Fibroblast of lung (primary cell): ENCODE measurements at regions not wholly inside any gene's neighbourhood (a gene's known extent, or its start where the extent isn't known, plus 50 kb on each side); places are given as distances from the start of the nearest gene placed in this dataset.

ENCODE experiments used
- DNase-seq, 2 donors: peaks; one replicate each; pipeline versions ENCODE4 v3.0.0 to v3.0.0-alpha.2; 2010; ENCODE audit warnings: low read depth in 2 of 2
- H2AFZ ChIP-seq: 2 replicates; pipeline ENCODE4 v1.5.1; 2012; ENCODE audit warnings: low read length, control low read depth, inconsistent platforms
- H3K27ac ChIP-seq: 2 replicates; pipeline ENCODE4 v1.5.1; 2011; ENCODE audit warnings: low read length, control low read depth; ENCODE audit not compliant: insufficient read depth
- H3K27me3 ChIP-seq: 2 replicates; pipeline ENCODE4 v1.5.1; 2011; ENCODE audit warnings: mild to moderate bottlenecking, low read length; ENCODE audit not compliant: control insufficient read depth, insufficient read depth
- H3K36me3 ChIP-seq: 2 replicates; pipeline ENCODE4 v1.5.1; 2011; ENCODE audit warnings: low read length; ENCODE audit not compliant: control insufficient read depth, insufficient read depth
- H3K4me1 ChIP-seq: 2 replicates; pipeline ENCODE4 v1.5.1; 2011; ENCODE audit warnings: low read length; ENCODE audit not compliant: control insufficient read depth, insufficient read depth; ENCODE audit errors: extremely low read depth
- H3K4me2 ChIP-seq: 2 replicates; pipeline ENCODE4 v1.5.1; 2011; ENCODE audit warnings: low read length, control low read depth; ENCODE audit not compliant: insufficient read depth; ENCODE audit errors: extremely low read depth
- H3K4me3 ChIP-seq, 4 experiments: fragments of 200-600 bp in 1 of 4; sonication (generic) in 1 of 4; replicated peaks in 1 of 4; 2 replicates each; pipeline ENCODE4 v1.5.1; 2011 to 2016; ENCODE audit warnings: low read length in 4 of 4, low read depth in 3 of 4, mild to moderate bottlenecking in 3 of 4, control low read depth in 2 of 4, inconsistent platforms in 1 of 4, mixed read lengths in 1 of 4; ENCODE audit not compliant: insufficient read depth in 1 of 4; ENCODE audit errors: control extremely low read depth in 1 of 4
- H3K79me2 ChIP-seq: 2 replicates; pipeline ENCODE4 v1.5.1; 2012; ENCODE audit warnings: mild to moderate bottlenecking, low read length, inconsistent platforms; ENCODE audit not compliant: control insufficient read depth, insufficient read depth
- H3K9ac ChIP-seq: 2 replicates; pipeline ENCODE4 v1.5.1; 2011; ENCODE audit warnings: mild to moderate bottlenecking, low read length, control low read depth; ENCODE audit not compliant: insufficient read depth
- H3K9me3 ChIP-seq: 2 replicates; pipeline ENCODE4 v1.5.1; 2012; ENCODE audit warnings: low read depth, low read length; ENCODE audit not compliant: control insufficient read depth, insufficient read depth
- H4K20me1 ChIP-seq: 2 replicates; pipeline ENCODE4 v1.5.1; 2011; ENCODE audit warnings: low read length; ENCODE audit not compliant: control insufficient read depth, insufficient read depth; ENCODE audit errors: extremely low read depth
- EZH2 ChIP-seq: IDR thresholded peaks from 2 replicates; pipeline ENCODE4 v1.5.1; 2012; ENCODE audit warnings: low read length, control low read depth, mild to moderate bottlenecking; ENCODE audit errors: missing control alignments
- TF ChIP-seq, protein P1 (sequence below), 2 donors: IDR thresholded peaks in 1 of 2; conservative IDR thresholded peaks in 1 of 2; 1 replicate in 1 of 2; 2 replicates in 1 of 2; pipeline ENCODE4 v1.5.1; 2011 to 2012; ENCODE audit warnings: low read length in 2 of 2, control low read depth in 1 of 2, inconsistent platforms in 1 of 2, low read depth in 1 of 2, mild to moderate bottlenecking in 1 of 2

DNA sequence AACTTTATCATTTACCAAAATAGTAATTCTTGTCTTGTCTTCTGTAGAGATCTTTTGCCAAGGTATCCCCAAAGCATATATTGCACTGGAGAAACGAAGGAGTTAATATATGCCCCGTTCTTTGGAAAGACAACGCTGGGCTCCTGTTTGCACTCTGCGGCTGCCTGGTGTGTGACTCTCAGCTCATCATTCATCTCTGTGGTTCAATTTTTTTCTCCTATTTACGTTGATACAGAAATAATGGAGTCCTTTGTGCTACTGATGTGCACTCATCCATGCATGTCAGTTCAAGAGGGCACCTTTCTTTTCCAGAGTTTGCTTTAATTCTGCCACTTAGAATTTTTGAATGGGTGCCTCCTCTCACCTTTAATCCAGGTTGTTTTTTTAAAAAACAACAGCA lies 655.5 kb downstream of the DCDC2C start:
- no peaks in the 10 kb centered on the region for H3K9me3 ChIP-seq
- no peak overlapping the region for H3K27ac ChIP-seq
- no peaks in the 10 kb centered on the region for H4K20me1 ChIP-seq
- H3K4me1 ChIP-seq = no peaks in the 10 kb centered on the region
- no peak overlapping the region for H3K4me3 ChIP-seq
- no peaks in the 10 kb centered on the region for H3K79me2 ChIP-seq
- H2AFZ ChIP-seq = no peak overlapping the region
- H3K36me3 ChIP-seq = no peaks in the 10 kb centered on the region
- TF ChIP-seq, protein P1, sequence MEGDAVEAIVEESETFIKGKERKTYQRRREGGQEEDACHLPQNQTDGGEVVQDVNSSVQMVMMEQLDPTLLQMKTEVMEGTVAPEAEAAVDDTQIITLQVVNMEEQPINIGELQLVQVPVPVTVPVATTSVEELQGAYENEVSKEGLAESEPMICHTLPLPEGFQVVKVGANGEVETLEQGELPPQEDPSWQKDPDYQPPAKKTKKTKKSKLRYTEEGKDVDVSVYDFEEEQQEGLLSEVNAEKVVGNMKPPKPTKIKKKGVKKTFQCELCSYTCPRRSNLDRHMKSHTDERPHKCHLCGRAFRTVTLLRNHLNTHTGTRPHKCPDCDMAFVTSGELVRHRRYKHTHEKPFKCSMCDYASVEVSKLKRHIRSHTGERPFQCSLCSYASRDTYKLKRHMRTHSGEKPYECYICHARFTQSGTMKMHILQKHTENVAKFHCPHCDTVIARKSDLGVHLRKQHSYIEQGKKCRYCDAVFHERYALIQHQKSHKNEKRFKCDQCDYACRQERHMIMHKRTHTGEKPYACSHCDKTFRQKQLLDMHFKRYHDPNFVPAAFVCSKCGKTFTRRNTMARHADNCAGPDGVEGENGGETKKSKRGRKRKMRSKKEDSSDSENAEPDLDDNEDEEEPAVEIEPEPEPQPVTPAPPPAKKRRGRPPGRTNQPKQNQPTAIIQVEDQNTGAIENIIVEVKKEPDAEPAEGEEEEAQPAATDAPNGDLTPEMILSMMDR (conservative IDR thresholded peaks at IDR 0.05 in 1 of 2, IDR thresholded peaks at IDR 0.05 in 1 of 2; ENCODE audit: low read depth in 1 of 2, low read length in 2 of 2) = no peak
- no peak for TF ChIP-seq EZH2
- H3K27me3 ChIP-seq = no peaks in the 10 kb centered on the region
- no peak overlapping the region for H3K9ac ChIP-seq
- no peak overlapping the region for H3K4me2 ChIP-seq
- DNase-seq = no peak

DNA sequence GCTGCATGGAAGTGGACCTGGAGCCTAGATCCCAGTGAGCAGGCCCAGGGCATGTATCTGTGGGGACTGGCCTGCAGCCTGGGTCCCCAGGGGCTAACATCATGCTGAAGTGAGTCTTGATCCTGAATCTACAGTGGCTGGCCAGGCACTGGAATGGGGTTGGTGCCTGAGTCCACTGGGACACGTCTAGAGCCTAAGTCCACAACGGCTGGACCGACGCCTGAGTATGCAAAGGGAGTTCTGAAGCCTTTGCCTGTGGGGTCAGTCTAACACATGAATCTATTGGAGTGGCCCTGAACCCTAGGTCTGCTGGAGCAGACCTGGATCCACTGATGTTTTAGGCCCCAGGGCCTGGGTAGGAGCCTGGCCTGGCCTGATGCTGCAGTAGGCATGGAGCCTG lies 665.5 kb downstream of the DCDC2C start:
- H3K36me3 ChIP-seq = no peaks in the 10 kb centered on the region
- no peaks in the 10 kb centered on the region for H3K9me3 ChIP-seq
- H2AFZ ChIP-seq = no peak overlapping the region
- no peak overlapping the region for H3K4me2 ChIP-seq
- no peak overlapping the region for H3K9ac ChIP-seq
- TF ChIP-seq EZH2 = no peak
- TF ChIP-seq, protein P1 (conservative IDR thresholded peaks at IDR 0.05 in 1 of 2, IDR thresholded peaks at IDR 0.05 in 1 of 2; ENCODE audit: low read depth in 1 of 2, low read length in 2 of 2) = no peak
- no peaks in the 10 kb centered on the region for H3K79me2 ChIP-seq
- no peak overlapping the region for H3K4me3 ChIP-seq
- DNase-seq = no peak
- H3K4me1 ChIP-seq = no peaks in the 10 kb centered on the region
- H3K27me3 ChIP-seq = no peaks in the 10 kb centered on the region
- H3K27ac ChIP-seq = no peak overlapping the region
- H4K20me1 ChIP-seq = no peaks in the 10 kb centered on the region

DNA sequence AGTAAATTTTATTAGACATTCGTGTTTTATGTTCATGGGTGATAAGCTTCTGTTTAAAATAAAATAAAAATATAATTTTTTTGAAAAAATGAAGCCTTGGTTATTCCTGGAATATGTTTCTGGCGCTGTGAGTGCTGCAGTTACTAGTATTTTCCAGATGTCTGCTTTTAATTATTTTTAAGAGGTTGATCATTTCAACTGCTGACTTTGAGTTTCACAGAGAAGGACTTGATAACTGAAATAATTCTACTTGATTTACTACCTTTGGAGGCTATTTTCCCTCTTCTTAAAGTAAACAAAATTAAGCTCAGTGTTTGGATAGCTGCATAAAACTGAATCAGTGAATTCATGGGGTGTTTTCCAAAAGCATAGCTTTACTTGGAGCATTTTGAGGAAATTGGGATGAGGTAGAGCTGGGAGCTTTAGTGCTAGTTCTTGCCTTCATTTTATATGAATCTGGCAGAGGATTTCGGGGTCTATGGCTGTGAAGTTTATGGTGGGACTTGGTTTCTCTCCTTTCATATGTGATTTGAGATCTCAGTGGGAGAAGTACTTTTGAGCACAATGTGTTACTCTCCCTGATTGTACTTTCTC lies 666.5 kb downstream of the DCDC2C start:
- Histone ChIP-seq H3K4me2 (no peak overlapping the region), H3K4me1 (no peaks in the 10 kb centered on the region), H3K4me3 (no peak overlapping the region), H3K79me2 (no peaks in the 10 kb centered on the region), H3K9ac (no peak overlapping the region), H3K9me3 (no peaks in the 10 kb centered on the region), H3K27me3 (no peaks in the 10 kb centered on the region), H4K20me1 (no peaks in the 10 kb centered on the region), H3K36me3 (no peaks in the 10 kb centered on the region), H2AFZ (no peak overlapping the region), H3K27ac (no peak overlapping the region)
- TF ChIP-seq EZH2 = no peak
- TF ChIP-seq, protein P1 (conservative IDR thresholded peaks at IDR 0.05 in 1 of 2, IDR thresholded peaks at IDR 0.05 in 1 of 2; ENCODE audit: low read depth in 1 of 2, low read length in 2 of 2) = no peak
- DNase-seq = no peak
